Stimulated activated naive CD8-positive, alpha-beta T cell treated with anti-CD3 and anti-CD28 coated beads, Interleukin-15, amount 100 ng/mL, for 72 hours (primary cell): ENCODE measurements at regions not wholly inside any gene's neighbourhood (a gene's known extent, or its start where the extent isn't known, plus 50 kb on each side); places are given as distances from the start of the nearest gene placed in this dataset.
A peak's percentile ranks its signal among the peaks of the same experiment; 100 is the strongest.

Experiments used
- ATAC-seq: fragments of 150-1000 bp; cut with Tn5 transposase; 2 replicates; pipeline ENCODE4 v1.10.0; 2021; ENCODE audit warnings: mild to moderate bottlenecking, moderate library complexity
- DNase-seq, 2 donors: peaks; one replicate each; pipeline ENCODE4 v3.0.0; 2021 to 2022
- H3K27ac Mint-ChIP-seq, 2 donors: one replicate each; pipeline ENCODE4 v1.8.0; 2022; ENCODE audit warnings: mild to moderate bottlenecking in 2 of 2, mixed read lengths in 2 of 2, moderate library complexity in 2 of 2
- H3K27me3 Mint-ChIP-seq: one replicate; pipeline ENCODE4 v1.8.0; 2022; ENCODE audit warnings: mixed read lengths
- H3K4me1 Mint-ChIP-seq: one replicate; pipeline ENCODE4 v1.8.0; 2022; ENCODE audit warnings: mild to moderate bottlenecking, mixed read lengths
- H3K4me3 Mint-ChIP-seq, 2 donors: one replicate each; pipeline ENCODE4 v1.8.0; 2022; ENCODE audit warnings: mild to moderate bottlenecking in 2 of 2, mixed read lengths in 2 of 2, moderate library complexity in 1 of 2
- H3K9me3 Mint-ChIP-seq, 2 donors: one replicate each; pipeline ENCODE4 v1.8.0; 2022; ENCODE audit warnings: mixed read lengths in 2 of 2

- no peak overlapping the region for H3K4me3 Mint-ChIP-seq
- DNase-seq: no peak
- no peak for ATAC-seq
Observed at GRCh38 chr12:65570451-65571130, 253.7 kb upstream of the HMGA2 start.

GRCh38 chr12:65574867-65575266 lies 249.4 kb upstream of the HMGA2 start:
- DNase-seq (no peak), ATAC-seq (no peak)
- H3K9me3 Mint-ChIP-seq: peaks cover 15 to 26% of the 10 kb centered on the region in 2 donors
- peaks cover 25% of the 10 kb centered on the region for H3K27me3 Mint-ChIP-seq
- H3K4me3 Mint-ChIP-seq: no peak overlapping the region
- no peak overlapping the region for H3K27ac Mint-ChIP-seq
- H3K4me1 Mint-ChIP-seq: no peaks in the 10 kb centered on the region

More at GRCh38 chr12:65570451-65571130, 253.7 kb upstream of the HMGA2 start:
- Mint-ChIP-seq H3K9me3 (peaks cover 15 to 20% of the 10 kb centered on the region in 2 donors), H3K27me3 (peaks cover 51% of the 10 kb centered on the region), H3K4me1 (no peaks in the 10 kb centered on the region), H3K27ac (no peak overlapping the region)

DNA sequence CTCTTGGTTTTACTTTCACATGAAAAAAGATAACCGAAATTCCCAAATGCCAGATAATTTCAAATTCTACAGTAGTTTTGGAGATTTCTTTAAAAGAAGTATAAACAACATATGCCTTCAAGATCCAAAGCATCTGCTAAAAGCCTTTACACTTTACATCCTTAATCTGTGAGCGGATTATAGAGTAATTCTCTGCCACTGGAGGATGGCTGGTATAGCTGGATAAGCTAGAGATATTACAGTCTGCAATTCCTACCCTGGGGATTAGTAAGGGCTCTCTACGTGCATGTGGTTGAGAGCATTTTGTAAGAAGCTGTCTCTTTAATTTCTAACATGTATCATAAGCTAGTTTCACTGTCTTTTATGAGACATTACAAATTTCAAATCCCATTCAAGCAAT lies 240.3 kb upstream of the HMGA2 start:
- no peaks in the 10 kb centered on the region for H3K27me3 Mint-ChIP-seq
- H3K27ac Mint-ChIP-seq: no peak overlapping the region
- no peak overlapping the region for H3K4me3 Mint-ChIP-seq
- H3K4me1 Mint-ChIP-seq: no peaks in the 10 kb centered on the region
- peaks cover 0 to 5% of the 10 kb centered on the region in 2 donors for H3K9me3 Mint-ChIP-seq
- DNase-seq: no peak
- no peak for ATAC-seq

GRCh38 chr12:65585648-65586602 lies 238.4 kb upstream of the HMGA2 start:
- Mint-ChIP-seq H3K4me3 (no peak overlapping the region), H3K4me1 (no peaks in the 10 kb centered on the region), H3K27ac (no peak overlapping the region), H3K27me3 (no peaks in the 10 kb centered on the region), H3K9me3 (no peaks in the 10 kb centered on the region)
- DNase-seq: no peak
- no peak for ATAC-seq

- Mint-ChIP-seq H3K4me1 (no peaks in the 10 kb centered on the region), H3K27me3 (no peaks in the 10 kb centered on the region), H3K9me3 (no peaks in the 10 kb centered on the region), H3K27ac (no peak overlapping the region), H3K4me3 (no peak overlapping the region)
- ATAC-seq (peak; percentile 9), DNase-seq (no peak)
Observed at GRCh38 chr12:65586796-65587195, 237.5 kb upstream of the HMGA2 start.

GRCh38 chr12:65590318-65590717 lies 234.0 kb upstream of the HMGA2 start:
- ATAC-seq (no peak), DNase-seq (no peak)
- H3K9me3 Mint-ChIP-seq: no peaks in the 10 kb centered on the region
- H3K27me3 Mint-ChIP-seq: peaks cover 20% of the 10 kb centered on the region
- H3K27ac Mint-ChIP-seq: no peak overlapping the region
- no peaks in the 10 kb centered on the region for H3K4me1 Mint-ChIP-seq
- no peak overlapping the region for H3K4me3 Mint-ChIP-seq

- no peaks in the 10 kb centered on the region for H3K9me3 Mint-ChIP-seq
- no peaks in the 10 kb centered on the region for H3K4me1 Mint-ChIP-seq
- ATAC-seq: no peak
- DNase-seq: no peak
- H3K27me3 Mint-ChIP-seq: peaks cover 22% of the 10 kb centered on the region
- no peak overlapping the region for H3K27ac Mint-ChIP-seq
- H3K4me3 Mint-ChIP-seq: no peak overlapping the region
Observed at GRCh38 chr12:65592416-65592815, 231.9 kb upstream of the HMGA2 start.

DNA sequence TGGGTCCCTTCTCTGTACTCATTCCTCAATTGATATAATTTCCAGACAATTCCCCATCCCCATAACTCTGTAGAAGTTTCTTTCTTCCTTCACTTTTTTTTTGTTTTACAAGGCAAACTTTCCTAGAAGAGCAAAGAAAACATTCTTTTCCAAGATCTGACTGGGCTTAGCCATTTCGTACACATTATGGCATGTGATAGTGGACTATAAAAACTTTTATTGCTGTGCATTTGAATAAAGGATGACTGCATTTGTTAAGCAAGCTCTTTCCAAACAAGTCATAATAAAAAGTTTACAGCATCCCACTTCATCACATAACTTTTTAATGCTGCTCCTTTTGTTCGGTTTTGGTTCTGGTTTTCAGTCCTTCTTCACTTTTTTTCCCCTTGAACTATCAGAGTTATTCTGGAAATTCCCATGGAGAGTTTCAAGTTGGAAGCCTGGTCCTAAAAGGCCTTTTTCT lies 231.0 kb upstream of the HMGA2 start:
- no peaks in the 10 kb centered on the region for H3K4me1 Mint-ChIP-seq
- ATAC-seq (no peak), DNase-seq (no peak)
- no peak overlapping the region for H3K27ac Mint-ChIP-seq
- H3K27me3 Mint-ChIP-seq: peaks cover 31% of the 10 kb centered on the region
- H3K4me3 Mint-ChIP-seq: no peak overlapping the region
- no peaks in the 10 kb centered on the region for H3K9me3 Mint-ChIP-seq

DNA sequence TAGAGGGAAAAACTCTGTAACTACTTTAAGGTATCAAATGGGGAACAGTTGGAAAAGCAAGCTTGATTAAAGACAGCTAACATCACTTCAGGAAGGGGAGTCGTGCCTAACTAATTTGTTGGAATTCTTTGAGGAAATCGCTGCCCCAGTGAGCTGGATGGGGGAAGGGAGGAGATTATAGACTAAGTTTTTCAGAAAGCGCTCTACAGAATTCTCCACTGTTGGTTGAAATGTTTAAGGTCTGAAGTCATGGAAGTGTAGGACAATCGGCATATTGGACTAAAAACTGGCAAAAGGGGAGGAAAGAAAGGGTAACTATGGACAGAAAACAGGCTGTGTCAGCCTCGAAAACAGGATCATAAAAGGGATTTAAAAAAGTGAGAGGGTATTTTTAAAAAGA lies 229.9 kb upstream of the HMGA2 start:
- no peak overlapping the region for H3K4me3 Mint-ChIP-seq
- no peak for DNase-seq
- H3K4me1 Mint-ChIP-seq: no peaks in the 10 kb centered on the region
- no peak for ATAC-seq
- H3K9me3 Mint-ChIP-seq: no peaks in the 10 kb centered on the region
- H3K27ac Mint-ChIP-seq: no peak overlapping the region
- H3K27me3 Mint-ChIP-seq: peaks cover 35% of the 10 kb centered on the region

DNA sequence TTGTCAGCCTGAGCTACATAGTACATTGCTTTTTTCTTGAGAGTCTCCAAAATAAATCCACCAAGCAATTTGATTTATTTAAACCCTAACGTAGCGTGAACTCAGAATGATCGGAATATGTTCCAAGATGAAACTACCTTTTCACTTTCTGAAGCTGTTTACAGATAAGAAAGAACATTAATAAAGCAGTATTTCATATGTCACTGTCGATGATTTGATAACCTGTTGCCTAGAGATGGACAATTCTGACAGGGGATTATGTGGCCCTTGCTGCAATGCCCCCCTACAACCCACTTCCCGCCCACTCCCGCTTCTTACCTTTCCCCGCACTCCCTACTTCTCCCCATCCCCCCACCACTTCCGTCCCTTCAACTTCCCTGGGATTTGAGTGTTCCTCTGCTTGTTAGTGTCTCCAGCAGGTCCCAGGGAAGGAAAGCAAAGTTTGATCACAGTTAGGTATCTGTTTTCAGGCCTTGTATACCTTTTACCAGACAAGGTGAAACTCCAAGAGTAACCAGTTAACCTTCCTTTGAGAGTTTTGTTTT lies 229.2 kb upstream of the HMGA2 start:
- H3K27me3 Mint-ChIP-seq: peaks cover 35% of the 10 kb centered on the region
- H3K9me3 Mint-ChIP-seq: no peaks in the 10 kb centered on the region
- no peak overlapping the region for H3K4me3 Mint-ChIP-seq
- DNase-seq (no peak), ATAC-seq (no peak)
- no peaks in the 10 kb centered on the region for H3K4me1 Mint-ChIP-seq
- no peak overlapping the region for H3K27ac Mint-ChIP-seq

DNA sequence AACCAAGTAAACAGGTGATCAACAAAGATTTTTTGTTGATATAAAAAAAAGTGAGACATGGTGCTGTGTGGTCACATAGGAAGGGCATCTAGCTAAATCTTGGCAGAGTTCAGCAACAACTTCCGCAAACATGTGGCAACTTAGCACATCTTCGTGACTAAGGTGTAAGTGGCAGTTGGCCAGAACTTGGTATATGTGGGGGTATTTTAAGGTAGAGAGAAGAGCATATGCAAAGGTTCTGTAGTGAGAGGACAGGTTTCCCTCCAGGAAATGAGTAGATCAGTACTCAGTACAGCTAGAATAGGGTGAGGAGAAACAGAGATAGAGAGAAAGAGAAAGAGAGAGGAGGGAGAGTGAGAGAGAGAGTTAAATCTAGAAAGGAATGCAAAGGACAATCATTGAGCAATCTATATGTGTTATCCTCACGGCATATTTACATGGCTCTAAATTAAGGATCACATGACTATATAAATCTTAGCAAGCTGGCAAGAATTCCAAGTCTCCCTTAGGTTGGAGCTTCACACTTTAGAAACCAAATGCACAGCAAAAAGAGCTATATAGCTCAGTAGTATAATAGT lies 227.7 kb upstream of the HMGA2 start:
- Mint-ChIP-seq H3K9me3 (no peaks in the 10 kb centered on the region), H3K4me1 (no peaks in the 10 kb centered on the region), H3K27me3 (peaks cover 47% of the 10 kb centered on the region), H3K4me3 (no peak overlapping the region), H3K27ac (no peak overlapping the region)
- DNase-seq (no peak), ATAC-seq (no peak)

GRCh38 chr12:65597527-65597926 lies 226.8 kb upstream of the HMGA2 start:
- DNase-seq (no peak), ATAC-seq (no peak)
- Mint-ChIP-seq H3K4me1 (no peaks in the 10 kb centered on the region), H3K4me3 (no peak overlapping the region), H3K9me3 (no peaks in the 10 kb centered on the region), H3K27me3 (peaks cover 53% of the 10 kb centered on the region), H3K27ac (no peak overlapping the region)

- Mint-ChIP-seq H3K27ac (no peak overlapping the region), H3K9me3 (no peaks in the 10 kb centered on the region), H3K4me3 (no peak overlapping the region), H3K27me3 (peaks cover 44% of the 10 kb centered on the region), H3K4me1 (no peaks in the 10 kb centered on the region)
- ATAC-seq (no peak), DNase-seq (no peak)
Observed at GRCh38 chr12:65598688-65599087, 225.6 kb upstream of the HMGA2 start.

DNA sequence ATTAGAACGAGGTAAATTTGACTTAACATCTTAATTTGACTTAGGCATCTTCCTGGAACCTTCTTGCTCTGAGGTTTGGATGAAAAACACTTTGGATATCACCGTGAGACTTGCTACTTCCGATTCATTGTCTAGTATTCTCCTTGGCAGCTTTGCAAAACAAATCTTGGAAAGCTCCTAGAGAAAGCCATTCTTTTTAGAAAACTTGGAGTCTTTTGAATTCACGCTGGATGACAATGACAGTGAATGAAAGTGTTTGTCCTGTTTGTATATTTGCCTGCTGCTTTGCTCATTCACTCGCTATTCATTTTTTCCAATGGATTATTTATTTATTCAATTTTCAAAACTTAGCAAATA lies 222.1 kb upstream of the HMGA2 start:
- Mint-ChIP-seq H3K4me3 (no peak overlapping the region), H3K27ac (no peak overlapping the region), H3K27me3 (peaks cover 44% of the 10 kb centered on the region), H3K9me3 (no peaks in the 10 kb centered on the region), H3K4me1 (no peaks in the 10 kb centered on the region)
- DNase-seq: no peak
- no peak for ATAC-seq

DNA sequence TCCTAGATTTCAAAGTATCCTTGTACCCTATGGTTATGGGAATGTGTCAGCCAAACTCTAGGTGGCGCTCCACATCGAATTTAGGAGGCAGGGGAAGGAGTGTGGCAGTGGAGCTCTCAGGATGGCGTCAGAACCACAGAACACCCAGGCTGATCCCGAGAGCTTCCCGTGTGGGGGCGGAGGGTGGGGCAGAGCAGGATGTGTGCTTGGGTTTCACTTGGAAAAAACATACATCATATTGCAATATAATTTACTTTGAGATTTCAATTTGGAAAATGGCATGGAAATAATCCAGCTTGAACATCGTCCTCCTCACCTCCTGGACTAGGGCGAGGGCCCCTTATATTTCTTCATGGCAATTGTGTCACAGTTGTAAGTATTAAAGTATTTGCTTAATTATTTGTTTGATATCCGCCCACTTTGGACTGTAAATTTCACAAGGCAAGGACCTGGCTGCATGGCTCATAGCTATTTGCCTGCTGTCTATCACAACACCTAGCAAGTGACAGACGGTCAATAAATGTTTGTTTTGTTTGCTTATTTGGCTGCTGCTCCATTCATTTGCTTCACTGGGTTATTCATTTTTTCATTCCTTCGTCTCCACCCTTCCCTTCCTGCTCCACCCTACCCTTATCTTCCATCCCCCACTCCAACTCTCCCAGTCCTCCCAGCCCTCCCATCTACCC lies 221.5 kb upstream of the HMGA2 start:
- no peaks in the 10 kb centered on the region for H3K9me3 Mint-ChIP-seq
- no peaks in the 10 kb centered on the region for H3K4me1 Mint-ChIP-seq
- H3K27me3 Mint-ChIP-seq: peaks cover 44% of the 10 kb centered on the region
- no peak overlapping the region for H3K4me3 Mint-ChIP-seq
- H3K27ac Mint-ChIP-seq: no peak overlapping the region
- DNase-seq: peak; percentile 16 to 46
- peak; percentile 79 for ATAC-seq
